Naive thymus-derived CD8-positive, alpha-beta T cell (primary cell): ENCODE measurements at regions not wholly inside any gene's neighbourhood (a gene's known extent, or its start where the extent isn't known, plus 50 kb on each side); places are given as distances from the start of the nearest gene placed in this dataset.

Experiments used
- ATAC-seq, 2 donors: fragments of 150-1000 bp; cut with Tn5 transposase in 1 of 2; sonication (Bioruptor Pico), chemical (Tn5 transposase) in 1 of 2; 1 replicate in 1 of 2; 2 replicates in 1 of 2; pipeline ENCODE4 v1.10.0; 2021; ENCODE audit warnings: mild to moderate bottlenecking in 2 of 2, moderate library complexity in 2 of 2
- POLR2A ChIA-PET: fragments of 350-600 bp; sonication (Branson Sonifier 250); formaldehyde crosslinking; loops from one replicate; lab custom pipeline; 2021; ENCODE audit warnings: antibody characterized with exemption; lab: Charles Lee
- DNase-seq, 10 donors: peaks; one replicate each; pipeline versions ENCODE4 v3.0.0 to v3.0.0-alpha.2; 2020 to 2022
- H3K27ac Mint-ChIP-seq, 10 donors: one replicate each; pipeline ENCODE4 v1.8.0; 2020 to 2022; ENCODE audit warnings: mild to moderate bottlenecking in 10 of 10, mixed read lengths in 10 of 10, moderate library complexity in 4 of 10, inconsistent platforms in 1 of 10
- H3K27me3 Mint-ChIP-seq, 5 donors: one replicate each; pipeline ENCODE4 v1.8.0; 2021 to 2022; ENCODE audit warnings: mixed read lengths in 5 of 5
- H3K36me3 Mint-ChIP-seq, 3 donors: one replicate each; pipeline ENCODE4 v1.8.0; 2020 to 2022; ENCODE audit warnings: mixed read lengths in 3 of 3, mild to moderate bottlenecking in 2 of 3, inconsistent platforms in 1 of 3
- H3K4me1 Mint-ChIP-seq, 4 donors: one replicate each; pipeline ENCODE4 v1.8.0; 2021 to 2022; ENCODE audit warnings: mixed read lengths in 4 of 4
- H3K4me3 Mint-ChIP-seq, 10 donors: one replicate each; pipeline ENCODE4 v1.8.0; 2020 to 2022; ENCODE audit warnings: mild to moderate bottlenecking in 10 of 10, mixed read lengths in 10 of 10, moderate library complexity in 6 of 10, inconsistent platforms in 1 of 10
- H3K9me3 Mint-ChIP-seq, 9 donors: one replicate each; pipeline ENCODE4 v1.8.0; 2020 to 2022; ENCODE audit warnings: mixed read lengths in 9 of 9, mild to moderate bottlenecking in 3 of 9, inconsistent platforms in 1 of 9, moderate library complexity in 1 of 9

DNA sequence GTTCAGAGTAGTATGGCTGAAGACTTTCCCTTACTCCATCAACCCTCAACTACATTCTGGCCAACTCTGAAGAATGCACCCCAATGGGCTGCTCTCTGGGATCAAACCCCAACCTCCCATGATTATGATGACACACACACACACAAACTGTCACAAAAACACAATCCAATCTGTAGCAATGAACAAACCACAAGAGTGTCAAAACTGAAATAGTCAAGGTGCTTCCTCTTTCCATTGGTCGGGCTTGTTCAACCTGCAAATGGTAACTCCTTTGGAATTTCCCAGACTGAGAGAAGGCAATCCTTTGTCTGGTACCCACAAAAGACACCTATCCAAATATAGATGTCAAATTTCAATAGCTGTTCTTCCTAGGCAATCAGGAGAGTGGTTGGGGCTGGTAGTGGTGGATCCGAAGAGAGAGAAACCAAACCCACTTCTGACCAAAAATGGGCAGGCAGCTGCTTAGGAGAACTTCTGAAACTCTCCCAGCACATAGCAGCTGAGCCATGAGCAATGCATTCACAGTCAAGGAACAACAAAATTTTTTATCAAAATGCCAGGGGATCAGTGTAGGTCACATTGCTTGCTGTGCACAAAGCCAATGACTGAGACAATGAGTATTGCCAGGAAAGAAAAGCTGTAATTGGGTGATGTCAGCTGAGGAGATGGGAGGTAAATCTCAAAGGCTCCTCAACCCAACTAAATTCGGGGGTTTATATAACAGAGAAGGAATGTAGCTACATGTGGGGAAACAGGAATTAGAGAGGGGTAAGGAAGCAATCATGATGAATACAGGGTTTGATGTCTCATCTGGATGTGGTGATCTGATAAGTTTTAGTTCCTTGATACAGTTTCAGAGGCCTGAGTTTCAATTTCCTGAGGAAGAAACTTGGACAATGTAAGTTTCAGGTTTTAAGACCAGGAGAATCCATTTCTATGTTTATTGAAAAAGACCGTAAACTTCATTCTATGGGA, 191.4 kb downstream of the KITLG start:
- no peaks in the 10 kb centered on the region for H3K36me3 Mint-ChIP-seq
- no peak for ATAC-seq
- peaks cover 0 to 7% (median 2%) of the 10 kb centered on the region in 5 donors for H3K27me3 Mint-ChIP-seq
- peaks cover 0 to 6% (median 4%) of the 10 kb centered on the region in 9 donors for H3K9me3 Mint-ChIP-seq
- DNase-seq = no peak
- H3K4me3 Mint-ChIP-seq = no peak overlapping the region
- no peaks in the 10 kb centered on the region for H3K4me1 Mint-ChIP-seq
- H3K27ac Mint-ChIP-seq = peak overlapping the region in 1 of 10 donors; percentile 15
- POLR2A ChIA-PET = no interaction called here

DNA sequence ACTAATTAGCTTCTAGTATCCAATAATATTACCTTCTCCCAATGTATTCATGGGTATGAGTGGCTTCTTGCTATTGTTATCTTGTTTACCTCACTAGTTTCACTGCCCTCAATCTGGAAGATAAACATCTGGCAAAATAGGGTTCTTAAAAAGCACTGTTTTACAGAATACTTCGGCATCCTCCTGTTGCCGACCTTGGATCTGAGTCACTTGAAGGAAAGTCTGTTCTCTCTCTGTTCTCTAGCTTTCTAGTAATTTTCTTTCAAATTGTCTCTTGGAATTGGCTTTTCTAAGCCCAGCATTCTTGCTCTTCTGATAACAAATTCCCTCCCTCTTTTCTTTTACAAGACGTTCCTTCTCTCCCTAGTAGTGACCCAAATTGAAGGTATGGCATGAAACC, 189.5 kb downstream of the KITLG start:
- POLR2A ChIA-PET = no interaction called here
- DNase-seq (no peak), ATAC-seq (no peak)
- H3K4me1 Mint-ChIP-seq = no peaks in the 10 kb centered on the region
- peaks cover 0 to 20% (median 6%) of the 10 kb centered on the region in 9 donors for H3K9me3 Mint-ChIP-seq
- no peak overlapping the region for H3K27ac Mint-ChIP-seq
- H3K36me3 Mint-ChIP-seq = no peaks in the 10 kb centered on the region
- H3K4me3 Mint-ChIP-seq = no peak overlapping the region
- H3K27me3 Mint-ChIP-seq = peaks cover 0 to 7% (median 2%) of the 10 kb centered on the region in 5 donors

DNA sequence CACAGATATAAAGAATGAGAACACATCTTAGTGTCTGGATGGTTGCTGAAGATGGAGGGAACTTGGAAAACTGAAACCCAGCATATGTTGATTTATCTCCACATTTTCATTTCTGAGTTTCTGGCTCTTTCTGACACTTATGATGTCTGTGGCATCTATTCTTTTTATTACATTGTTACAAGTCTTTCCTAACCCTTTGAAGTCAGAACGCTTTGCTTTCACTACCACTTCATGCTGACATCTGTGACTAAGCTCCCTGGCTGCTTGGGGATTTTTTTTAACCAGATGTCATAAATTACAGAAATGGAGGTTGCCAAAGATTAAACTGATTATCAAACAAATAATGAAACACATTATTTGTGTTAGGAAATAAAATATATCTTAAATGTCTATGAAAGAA, 188.7 kb downstream of the KITLG start:
- H3K4me1 Mint-ChIP-seq = no peaks in the 10 kb centered on the region
- peaks cover 0 to 7% (median 2%) of the 10 kb centered on the region in 5 donors for H3K27me3 Mint-ChIP-seq
- no peaks in the 10 kb centered on the region for H3K36me3 Mint-ChIP-seq
- POLR2A ChIA-PET = no interaction called here
- no peak for ATAC-seq
- no peak for DNase-seq
- H3K4me3 Mint-ChIP-seq = no peak overlapping the region
- H3K27ac Mint-ChIP-seq = no peak overlapping the region
- peaks cover 0 to 20% (median 6%) of the 10 kb centered on the region in 9 donors for H3K9me3 Mint-ChIP-seq

DNA sequence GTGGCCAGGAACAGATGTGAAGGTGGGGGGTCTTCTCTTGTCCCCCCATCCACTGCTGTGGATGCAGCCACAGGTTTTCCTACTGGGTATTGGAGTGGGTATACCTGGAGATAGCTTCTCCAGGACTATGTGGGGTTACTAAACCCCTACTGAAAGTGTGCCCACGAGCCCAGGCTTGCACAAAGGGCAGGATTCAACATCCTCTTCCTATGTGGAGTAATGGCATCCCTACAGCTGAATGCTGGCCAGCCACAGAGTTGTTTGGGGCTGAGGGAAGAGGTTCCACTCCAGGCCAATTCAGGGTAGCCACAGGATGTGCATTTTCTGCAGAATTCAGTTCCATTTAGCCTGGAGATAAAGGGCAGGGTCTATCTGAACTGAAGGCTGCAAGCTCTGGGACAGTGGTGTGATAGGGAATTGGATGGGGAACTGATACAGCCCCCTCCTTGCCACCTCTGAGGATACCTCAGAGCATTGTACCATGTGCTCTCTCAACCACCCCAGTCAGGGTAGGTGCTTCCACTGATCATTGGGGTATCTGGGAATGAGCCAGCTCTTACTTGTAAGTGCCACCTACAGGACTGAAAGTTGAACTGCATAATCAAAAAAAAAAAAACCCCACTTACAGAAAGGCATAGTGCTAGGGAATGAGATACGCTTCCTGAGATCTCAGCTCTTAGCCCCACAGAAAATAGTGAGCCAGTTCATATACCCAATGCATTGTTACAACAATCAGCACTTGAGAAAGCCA, 187.1 kb downstream of the KITLG start:
- Mint-ChIP-seq H3K4me1 (no peaks in the 10 kb centered on the region), H3K27ac (no peak overlapping the region), H3K9me3 (peaks cover 0 to 20% (median 6%) of the 10 kb centered on the region in 9 donors), H3K27me3 (peaks cover 0 to 7% (median 2%) of the 10 kb centered on the region in 5 donors), H3K4me3 (no peak overlapping the region), H3K36me3 (no peaks in the 10 kb centered on the region)
- POLR2A ChIA-PET = no interaction called here
- DNase-seq = no peak
- no peak for ATAC-seq

DNA sequence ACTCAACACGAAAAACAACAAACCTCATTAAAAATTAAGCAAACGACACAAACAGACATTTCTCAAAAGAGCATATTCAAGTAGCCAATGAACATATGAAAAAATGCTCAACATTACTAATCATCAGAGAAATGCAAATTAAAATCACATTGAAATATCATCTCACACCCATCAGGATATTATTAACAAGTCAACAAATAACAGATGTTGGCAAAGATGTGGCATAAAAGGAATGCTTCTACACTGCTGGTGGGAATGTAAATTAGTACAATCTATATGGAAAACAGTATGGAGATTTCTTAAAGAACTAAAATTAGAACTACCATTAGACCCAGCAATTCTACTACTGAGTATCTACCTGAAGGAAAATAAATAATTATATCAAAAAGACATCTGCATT, 182.2 kb downstream of the KITLG start:
- H3K4me1 Mint-ChIP-seq = peaks cover 0 to 3% (median under 1%) of the 10 kb centered on the region in 4 donors
- no peak for ATAC-seq
- H3K27ac Mint-ChIP-seq = no peak overlapping the region
- POLR2A ChIA-PET = no interaction called here
- DNase-seq = no peak
- no peaks in the 10 kb centered on the region for H3K36me3 Mint-ChIP-seq
- no peak overlapping the region for H3K4me3 Mint-ChIP-seq
- H3K9me3 Mint-ChIP-seq = peaks cover 0 to 20% (median 5%) of the 10 kb centered on the region in 9 donors
- peaks cover 0 to 3% (median 0%) of the 10 kb centered on the region in 5 donors for H3K27me3 Mint-ChIP-seq

DNA sequence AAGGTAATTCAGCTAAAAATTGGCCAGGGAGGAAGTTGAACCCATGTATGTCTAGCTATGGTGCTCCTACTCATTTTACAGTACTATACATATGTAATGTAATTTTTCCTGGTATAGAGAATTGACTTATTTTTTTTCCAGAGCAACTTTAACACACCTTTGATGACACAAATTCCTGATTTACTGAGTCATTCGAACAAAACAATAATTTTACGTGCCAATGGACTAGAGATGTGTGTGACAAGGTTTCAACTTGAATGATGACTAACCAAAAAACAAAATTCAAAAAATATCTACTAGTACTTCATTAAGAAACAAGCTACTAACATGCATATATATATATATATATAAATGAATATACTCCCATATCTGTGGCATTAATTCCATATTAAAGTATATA, 180.5 kb downstream of the KITLG start:
- DNase-seq = no peak
- Mint-ChIP-seq H3K4me1 (peaks cover 0 to 3% (median under 1%) of the 10 kb centered on the region in 4 donors), H3K4me3 (no peak overlapping the region), H3K36me3 (no peaks in the 10 kb centered on the region), H3K27me3 (no peaks in the 10 kb centered on the region), H3K27ac (no peak overlapping the region), H3K9me3 (peaks cover 0 to 9% (median 2%) of the 10 kb centered on the region in 9 donors)
- POLR2A ChIA-PET = no interaction called here
- no peak for ATAC-seq

DNA sequence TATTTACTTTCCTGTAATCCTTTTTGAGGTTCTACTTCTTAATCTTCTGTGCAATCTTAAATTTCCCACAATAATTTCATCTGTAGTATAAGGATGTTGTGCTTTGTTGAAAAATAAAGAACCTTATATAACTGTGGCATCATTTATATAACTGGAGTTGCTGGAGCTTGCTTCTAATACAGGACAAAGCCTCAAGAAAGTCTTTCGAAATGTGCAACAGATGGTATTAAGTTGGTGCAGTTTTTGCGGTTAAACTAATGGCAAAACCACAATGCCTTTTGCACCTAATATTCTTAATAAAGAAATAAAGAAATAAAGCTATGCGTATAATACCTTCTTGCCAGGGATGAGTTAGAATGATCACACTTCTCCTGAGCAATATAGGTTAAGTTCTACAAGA, 180.0 kb downstream of the KITLG start:
- H3K27me3 Mint-ChIP-seq = no peaks in the 10 kb centered on the region

DNA sequence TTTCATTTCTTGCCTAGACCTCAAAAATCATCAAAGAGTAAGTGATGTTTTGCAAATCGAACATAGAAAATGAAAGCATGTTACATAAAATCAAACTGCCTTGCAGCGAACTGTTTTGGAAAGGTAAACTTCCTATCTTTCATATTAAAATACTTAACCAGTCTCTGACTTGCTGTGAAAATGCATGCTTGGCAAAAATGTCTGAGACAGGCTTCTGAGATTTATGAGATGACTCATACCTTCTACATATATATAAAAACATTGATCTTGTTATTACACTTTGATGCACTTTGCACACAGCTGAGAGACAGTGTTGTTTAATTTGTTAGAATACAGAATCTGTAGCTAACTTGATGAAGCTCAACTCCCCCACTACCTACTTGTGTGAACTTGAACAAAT, 179.1 kb downstream of the KITLG start:
- peaks cover 0 to 9% (median 0%) of the 10 kb centered on the region in 9 donors for H3K9me3 Mint-ChIP-seq
- H3K4me3 Mint-ChIP-seq = no peak overlapping the region
- peaks cover 0 to 3% (median under 1%) of the 10 kb centered on the region in 4 donors for H3K4me1 Mint-ChIP-seq
- H3K36me3 Mint-ChIP-seq = no peaks in the 10 kb centered on the region
- DNase-seq = no peak
- no peaks in the 10 kb centered on the region for H3K27me3 Mint-ChIP-seq
- POLR2A ChIA-PET = no interaction called here
- H3K27ac Mint-ChIP-seq = no peak overlapping the region
- ATAC-seq = no peak

More for the DNA sequence above, 180.0 kb downstream of the KITLG start:
- Mint-ChIP-seq H3K36me3 (no peaks in the 10 kb centered on the region), H3K4me1 (peaks cover 0 to 3% (median under 1%) of the 10 kb centered on the region in 4 donors), H3K4me3 (no peak overlapping the region), H3K27ac (no peak overlapping the region), H3K9me3 (peaks cover 0 to 9% (median 2%) of the 10 kb centered on the region in 9 donors)
- ATAC-seq (no peak), DNase-seq (no peak)
- POLR2A ChIA-PET = no interaction called here

DNA sequence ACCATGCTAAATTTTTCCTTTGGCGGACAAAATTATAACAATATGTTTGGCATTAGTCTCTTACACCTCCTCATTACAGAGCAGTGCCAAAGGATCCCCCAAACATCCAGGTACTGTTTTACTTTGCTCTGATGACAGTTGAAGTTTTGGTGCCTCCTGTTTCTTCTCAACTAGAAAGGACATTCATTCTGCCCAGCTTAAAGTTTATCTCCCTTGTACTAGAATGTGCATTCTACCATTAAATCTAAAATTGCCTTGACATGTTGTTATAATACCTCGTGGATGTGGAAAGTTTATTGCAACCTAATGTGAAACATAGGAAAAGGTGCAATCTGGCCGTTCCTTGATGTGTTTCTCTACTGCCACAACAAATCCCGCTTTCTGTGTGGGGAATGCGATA, 173.4 kb downstream of the KITLG start:
- ATAC-seq (no peak), DNase-seq (no peak)
- H3K4me3 Mint-ChIP-seq = no peak overlapping the region
- no peaks in the 10 kb centered on the region for H3K4me1 Mint-ChIP-seq
- no peak overlapping the region for H3K27ac Mint-ChIP-seq
- H3K9me3 Mint-ChIP-seq = peaks cover 0 to 7% (median 0%) of the 10 kb centered on the region in 9 donors
- no peaks in the 10 kb centered on the region for H3K36me3 Mint-ChIP-seq
- H3K27me3 Mint-ChIP-seq = peaks cover 0 to 1% (median 0%) of the 10 kb centered on the region in 5 donors
- POLR2A ChIA-PET = no interaction called here

DNA sequence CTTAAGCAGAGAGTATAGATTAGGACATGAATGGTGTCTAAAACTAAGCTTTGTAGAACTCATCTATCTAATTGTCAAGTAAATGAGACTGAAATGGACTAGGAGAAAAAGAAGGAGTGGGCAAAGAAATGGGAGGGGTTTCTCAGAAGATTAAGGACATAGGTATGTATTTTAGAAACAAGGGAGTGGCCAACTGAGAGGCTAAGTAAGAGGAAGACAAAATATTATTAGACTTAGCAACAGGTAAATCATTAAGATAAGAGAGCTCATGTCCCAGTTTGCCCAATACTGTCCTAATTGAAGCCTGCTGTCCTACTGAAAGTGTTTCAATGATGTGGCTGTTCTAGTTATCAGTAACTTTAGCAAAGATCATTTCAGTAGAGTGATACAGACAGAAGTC, 171.4 kb downstream of the KITLG start:
- H3K9me3 Mint-ChIP-seq = peaks cover 0 to 7% (median 0%) of the 10 kb centered on the region in 9 donors
- no peak overlapping the region for H3K4me3 Mint-ChIP-seq
- DNase-seq (no peak), ATAC-seq (no peak)
- H3K4me1 Mint-ChIP-seq = no peaks in the 10 kb centered on the region
- POLR2A ChIA-PET = no interaction called here
- H3K27ac Mint-ChIP-seq = no peak overlapping the region
- H3K36me3 Mint-ChIP-seq = no peaks in the 10 kb centered on the region
- H3K27me3 Mint-ChIP-seq = peaks cover 0 to 1% (median 0%) of the 10 kb centered on the region in 5 donors

DNA sequence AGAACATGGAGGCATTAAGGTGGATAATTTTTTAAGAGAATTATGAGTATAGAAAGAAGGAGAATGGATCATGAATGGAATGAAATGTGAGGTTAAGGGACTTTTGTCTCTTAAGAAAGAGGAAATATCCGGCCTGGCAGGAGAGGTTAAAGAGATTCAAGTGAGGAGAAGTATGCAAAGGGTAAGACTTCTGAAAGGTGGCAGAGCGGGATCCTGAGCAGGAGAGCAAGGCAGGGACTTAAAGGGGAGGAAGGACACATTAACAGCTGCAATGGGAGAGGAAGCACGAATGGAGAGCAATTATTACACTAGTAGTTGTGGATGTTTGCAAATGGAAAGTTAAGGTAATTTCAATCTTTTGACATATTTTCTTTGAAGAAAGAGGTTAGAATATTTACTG, 171.0 kb downstream of the KITLG start:
- H3K9me3 Mint-ChIP-seq = peaks cover 0 to 7% (median 0%) of the 10 kb centered on the region in 9 donors
- DNase-seq (no peak), ATAC-seq (no peak)
- no peaks in the 10 kb centered on the region for H3K4me1 Mint-ChIP-seq
- H3K27me3 Mint-ChIP-seq = peaks cover 0 to 1% (median 0%) of the 10 kb centered on the region in 5 donors
- POLR2A ChIA-PET = no interaction called here
- H3K4me3 Mint-ChIP-seq = no peak overlapping the region
- no peak overlapping the region for H3K27ac Mint-ChIP-seq
- H3K36me3 Mint-ChIP-seq = no peaks in the 10 kb centered on the region

DNA sequence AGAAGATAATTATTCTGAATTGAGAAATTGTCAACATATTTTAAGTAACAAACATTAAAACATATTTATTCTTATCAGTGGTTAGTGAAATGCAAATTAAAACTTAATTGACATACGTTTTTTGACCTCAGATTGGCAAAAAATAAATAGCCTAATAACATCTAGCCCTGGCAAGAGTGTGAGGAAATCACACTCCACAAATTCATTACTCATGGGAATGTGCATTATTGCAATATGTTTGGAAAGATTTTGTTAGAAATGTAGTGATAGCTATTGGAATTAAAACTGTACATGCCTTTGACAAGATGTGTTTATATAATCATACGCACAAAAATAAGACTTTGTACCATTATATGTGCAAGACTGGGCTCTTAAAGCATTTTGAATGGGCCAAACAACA, 168.6 kb downstream of the KITLG start:
- peaks cover 0 to 7% (median 0%) of the 10 kb centered on the region in 9 donors for H3K9me3 Mint-ChIP-seq
- no peak for DNase-seq
- H3K36me3 Mint-ChIP-seq = no peaks in the 10 kb centered on the region
- H3K27ac Mint-ChIP-seq = no peak overlapping the region
- H3K27me3 Mint-ChIP-seq = peaks cover 0 to 4% (median 0%) of the 10 kb centered on the region in 5 donors
- POLR2A ChIA-PET = no interaction called here
- no peak overlapping the region for H3K4me3 Mint-ChIP-seq
- no peaks in the 10 kb centered on the region for H3K4me1 Mint-ChIP-seq
- no peak for ATAC-seq

DNA sequence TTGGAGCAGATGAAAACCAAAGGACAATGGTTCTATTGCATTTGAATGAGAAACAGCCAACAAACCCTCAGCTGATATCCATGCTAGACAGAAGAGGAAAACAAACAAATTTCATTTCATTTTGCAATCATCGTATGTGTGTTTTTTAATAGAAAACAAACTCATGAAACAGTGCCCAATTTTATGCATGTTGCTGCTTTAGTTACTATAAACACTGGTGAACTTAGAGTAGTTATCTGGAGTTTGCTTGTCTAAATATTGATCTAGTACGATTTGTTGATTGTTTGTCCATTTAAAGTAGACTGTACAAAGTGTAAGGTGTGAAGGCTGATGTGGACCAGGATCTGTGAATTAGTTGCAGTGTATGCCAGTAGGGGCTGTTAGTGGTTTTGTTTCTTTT, 166.6 kb downstream of the KITLG start:
- Mint-ChIP-seq H3K9me3 (peaks cover 0 to 7% (median 0%) of the 10 kb centered on the region in 9 donors), H3K36me3 (no peaks in the 10 kb centered on the region), H3K4me1 (no peaks in the 10 kb centered on the region), H3K4me3 (no peak overlapping the region), H3K27ac (no peak overlapping the region), H3K27me3 (peaks cover 0 to 4% (median 0%) of the 10 kb centered on the region in 5 donors)
- POLR2A ChIA-PET = no interaction called here
- ATAC-seq = no peak
- DNase-seq = no peak
